HEK293 (cell line): ENCODE measurements at regions not wholly inside any gene's neighbourhood (a gene's known extent, or its start where the extent isn't known, plus 50 kb on each side); places are given as distances from the start of the nearest gene placed in this dataset.

ENCODE experiments used
- CTCF ChIA-PET: fragments of 350-600 bp; formaldehyde crosslinking; extraction: SDS; loops from one replicate; lab custom pipeline; 2021; ENCODE audit warnings: antibody characterized with exemption; lab: Yijun Ruan, JAX
- POLR2A ChIA-PET: fragments of 300-600 bp; formaldehyde crosslinking; extraction: SDS; loops from one replicate; lab custom pipeline; 2020; ENCODE audit warnings: antibody characterized with exemption, inconsistent platforms; lab: Yijun Ruan, JAX
- H3K27ac ChIP-seq: fragments of 200-500 bp; sonication (Bioruptor generic); 2 replicates; pipeline ENCODE4 v1.5.1; 2014; ENCODE audit warnings: low read depth, low read length, control low read depth, inconsistent platforms; ENCODE audit errors: extremely low read depth
- H3K36me3 ChIP-seq, 2 experiments: fragments of 200-500 bp in 1 of 2; sonication (Bioruptor generic) in 1 of 2; 1 replicate in 1 of 2; 2 replicates in 1 of 2; pipeline ENCODE4 v1.5.1; 2014 to 2017; ENCODE audit warnings: inconsistent platforms in 2 of 2, low read length in 2 of 2; ENCODE audit not compliant: control insufficient read depth in 2 of 2, insufficient read depth in 1 of 2
- H3K4me1 ChIP-seq: fragments of 200-500 bp; sonication (Bioruptor generic); 2 replicates; pipeline ENCODE4 v1.5.1; 2014; ENCODE audit warnings: mild to moderate bottlenecking, low read length, inconsistent platforms; ENCODE audit not compliant: control insufficient read depth, insufficient read depth
- H3K4me3 ChIP-seq: 2 replicates; pipeline ENCODE4 v1.5.1; 2011; ENCODE audit warnings: low read depth, mild to moderate bottlenecking, control low read depth, low read length, moderate library complexity
- H3K9me3 ChIP-seq: fragments of 200-500 bp; sonication (Bioruptor generic); 2 replicates; pipeline ENCODE4 v1.5.1; 2014; ENCODE audit warnings: low read depth, low read length, inconsistent platforms; ENCODE audit not compliant: control insufficient read depth, insufficient read depth
- HIC1 ChIP-seq: fragments of 450-650 bp; formaldehyde crosslinking; IDR thresholded peaks from 2 replicates; pipeline ENCODE4 v1.5.1; 2016; ENCODE audit warnings: missing biosample characterization, missing genetic modification characterization
- RBAK ChIP-seq: fragments of 450-650 bp; formaldehyde crosslinking; IDR thresholded peaks from 2 replicates; pipeline ENCODE4 v1.5.1; 2016; ENCODE audit warnings: missing biosample characterization, missing genetic modification characterization
- REPIN1 ChIP-seq: fragments of 450-650 bp; formaldehyde crosslinking; IDR thresholded peaks from 2 replicates; pipeline ENCODE4 v1.5.1; 2017; ENCODE audit warnings: missing biosample characterization, missing genetic modification characterization, low read depth
- SETDB1 ChIP-seq: IDR thresholded peaks from one replicate; pipeline ENCODE4 v1.6.1; 2017; ENCODE audit warnings: mild to moderate bottlenecking, low read length, moderate library complexity, mixed read lengths; ENCODE audit not compliant: insufficient read length
- SP2 ChIP-seq: fragments of 450-650 bp; formaldehyde crosslinking; IDR thresholded peaks from 2 replicates; pipeline ENCODE4 v1.5.1; 2016; ENCODE audit warnings: missing biosample characterization, missing genetic modification characterization
- ZEB2 ChIP-seq: fragments of 450-650 bp; formaldehyde crosslinking; IDR thresholded peaks from 2 replicates; pipeline ENCODE4 v1.5.1; 2016; ENCODE audit warnings: missing biosample characterization, missing genetic modification characterization
- ZNF112 ChIP-seq: fragments of 450-650 bp; formaldehyde crosslinking; IDR thresholded peaks from 2 replicates; pipeline ENCODE4 v1.5.0; 2017; ENCODE audit warnings: missing biosample characterization, missing genetic modification characterization
- ZNF2 ChIP-seq: fragments of 450-650 bp; formaldehyde crosslinking; IDR thresholded peaks from 2 replicates; pipeline ENCODE4 v1.5.1; 2016; ENCODE audit warnings: missing biosample characterization, missing genetic modification characterization
- ZNF280C ChIP-seq: fragments of 450-650 bp; formaldehyde crosslinking; IDR thresholded peaks from 2 replicates; pipeline ENCODE4 v1.5.1; 2016; ENCODE audit warnings: missing biosample characterization, missing genetic modification characterization
- ZNF350 ChIP-seq: fragments of 450-650 bp; formaldehyde crosslinking; IDR thresholded peaks from 2 replicates; pipeline ENCODE4 v1.5.0; 2017; ENCODE audit warnings: missing biosample characterization, mild to moderate bottlenecking, missing genetic modification characterization
- ZNF473 ChIP-seq: fragments of 450-650 bp; formaldehyde crosslinking; IDR thresholded peaks from 2 replicates; pipeline ENCODE4 v1.5.1; 2017; ENCODE audit warnings: missing biosample characterization, missing genetic modification characterization
- ZNF514 ChIP-seq: fragments of 450-650 bp; formaldehyde crosslinking; IDR thresholded peaks from 2 replicates; pipeline ENCODE4 v1.5.1; 2016; ENCODE audit warnings: missing biosample characterization, missing genetic modification characterization
- ZNF560 ChIP-seq: fragments of 450-650 bp; formaldehyde crosslinking; IDR thresholded peaks from 2 replicates; pipeline ENCODE4 v1.5.1; 2017; ENCODE audit warnings: missing biosample characterization, missing genetic modification characterization, borderline replicate concordance
- ZNF561 ChIP-seq: fragments of 450-650 bp; IDR thresholded peaks from 2 replicates; pipeline ENCODE4 v1.5.1; 2018; ENCODE audit warnings: missing biosample characterization, missing genetic modification characterization, borderline replicate concordance
- ZNF629 ChIP-seq: fragments of 450-650 bp; formaldehyde crosslinking; IDR thresholded peaks from 2 replicates; pipeline ENCODE4 v1.5.1; 2017; ENCODE audit warnings: missing biosample characterization, missing genetic modification characterization
- ZNF677 ChIP-seq: fragments of 450-650 bp; IDR thresholded peaks from 2 replicates; pipeline ENCODE4 v1.5.0; 2018; ENCODE audit warnings: missing biosample characterization, mild to moderate bottlenecking, missing genetic modification characterization, moderate library complexity
- ZNF704 ChIP-seq: fragments of 450-650 bp; formaldehyde crosslinking; IDR thresholded peaks from 2 replicates; pipeline ENCODE4 v1.5.1; 2016; ENCODE audit warnings: missing biosample characterization, missing genetic modification characterization
- ZSCAN16 ChIP-seq: fragments of 450-650 bp; formaldehyde crosslinking; IDR thresholded peaks from 2 replicates; pipeline ENCODE4 v1.5.1; 2016; ENCODE audit warnings: missing biosample characterization, missing genetic modification characterization
- ZSCAN30 ChIP-seq: fragments of 450-650 bp; IDR thresholded peaks from 2 replicates; pipeline ENCODE4 v1.5.1; 2018; ENCODE audit warnings: missing biosample characterization, mild to moderate bottlenecking, missing genetic modification characterization, moderate library complexity
- ZSCAN4 ChIP-seq: fragments of 450-650 bp; formaldehyde crosslinking; IDR thresholded peaks from 2 replicates; pipeline ENCODE4 v1.5.1; 2017; ENCODE audit warnings: missing biosample characterization, missing genetic modification characterization
- TF ChIP-seq, protein P1 (sequence below): fragments of 450-650 bp; formaldehyde crosslinking; IDR thresholded peaks from 2 replicates; pipeline ENCODE4 v1.5.1; 2016; ENCODE audit warnings: missing biosample characterization, missing genetic modification characterization
- TF ChIP-seq, protein P2 (sequence below): fragments of 450-650 bp; formaldehyde crosslinking; IDR thresholded peaks from 2 replicates; pipeline ENCODE4 v1.5.1; 2016; ENCODE audit warnings: missing biosample characterization, missing genetic modification characterization

- H3K9me3 ChIP-seq = no peaks in the 10 kb centered on the region
- H3K4me1 ChIP-seq = no peaks in the 10 kb centered on the region
- CTCF ChIA-PET = no interaction called here
- H3K36me3 ChIP-seq = no peaks in the 10 kb centered on the region
- H3K27ac ChIP-seq = no peak overlapping the region
- POLR2A ChIA-PET = no interaction called here
- TF ChIP-seq ZNF112 (no peak), ZNF2 (tag by site-specific recombination) (no peak), ZNF473 (tag by site-specific recombination) (no peak), ZSCAN4 (tag by site-specific recombination) (no peak), ZNF677 (tag by site-specific recombination) (no peak), ZSCAN16 (tag by site-specific recombination) (no peak), ZNF704 (tag by site-specific recombination) (no peak), SETDB1 (no peak), ZNF514 (tag by site-specific recombination) (no peak), ZNF560 (no peak), RBAK (no peak), ZEB2 (no peak), REPIN1 (tag by site-specific recombination) (no peak), SP2 (tag by site-specific recombination) (no peak), ZSCAN30 (no peak), ZNF350 (tag by site-specific recombination) (no peak)
- TF ChIP-seq, protein P1, sequence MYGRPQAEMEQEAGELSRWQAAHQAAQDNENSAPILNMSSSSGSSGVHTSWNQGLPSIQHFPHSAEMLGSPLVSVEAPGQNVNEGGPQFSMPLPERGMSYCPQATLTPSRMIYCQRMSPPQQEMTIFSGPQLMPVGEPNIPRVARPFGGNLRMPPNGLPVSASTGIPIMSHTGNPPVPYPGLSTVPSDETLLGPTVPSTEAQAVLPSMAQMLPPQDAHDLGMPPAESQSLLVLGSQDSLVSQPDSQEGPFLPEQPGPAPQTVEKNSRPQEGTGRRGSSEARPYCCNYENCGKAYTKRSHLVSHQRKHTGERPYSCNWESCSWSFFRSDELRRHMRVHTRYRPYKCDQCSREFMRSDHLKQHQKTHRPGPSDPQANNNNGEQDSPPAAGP = no peak
- H3K4me3 ChIP-seq = no peak overlapping the region
Observed at GRCh38 chr5:167665841-167666375, 625.5 kb upstream of the WWC1 start.

DNA sequence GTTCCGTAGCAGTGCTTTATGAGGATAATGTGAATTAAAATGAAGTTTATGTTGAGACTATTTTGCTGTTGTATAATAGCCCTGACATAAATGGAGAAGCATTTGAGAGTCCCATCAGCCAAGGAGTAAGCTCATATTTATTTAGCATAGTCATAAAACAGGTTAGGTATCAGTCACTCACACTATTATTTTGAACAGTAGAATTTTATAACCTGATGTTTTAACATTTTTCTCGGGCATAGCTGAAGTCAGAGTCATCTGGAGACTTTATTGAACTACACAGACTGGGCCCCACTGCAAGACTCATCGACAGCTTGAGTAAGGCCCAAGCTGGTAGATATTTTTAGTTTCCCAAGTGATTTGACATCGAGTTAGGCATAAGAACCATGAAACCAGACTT lies 620.3 kb upstream of the WWC1 start:
- ChIA-PET POLR2A (no interaction called here), CTCF (no interaction called here)
- H3K4me3 ChIP-seq = no peak overlapping the region
- no peaks in the 10 kb centered on the region for H3K9me3 ChIP-seq
- H3K27ac ChIP-seq = no peak overlapping the region
- no peaks in the 10 kb centered on the region for H3K36me3 ChIP-seq
- H3K4me1 ChIP-seq = no peaks in the 10 kb centered on the region
- TF ChIP-seq ZNF280C (no peak), HIC1 (tag by site-specific recombination) (no peak), ZNF561 (tag by site-specific recombination) (no peak), ZNF629 (tag by site-specific recombination) (no peak)
- TF ChIP-seq, protein P2, sequence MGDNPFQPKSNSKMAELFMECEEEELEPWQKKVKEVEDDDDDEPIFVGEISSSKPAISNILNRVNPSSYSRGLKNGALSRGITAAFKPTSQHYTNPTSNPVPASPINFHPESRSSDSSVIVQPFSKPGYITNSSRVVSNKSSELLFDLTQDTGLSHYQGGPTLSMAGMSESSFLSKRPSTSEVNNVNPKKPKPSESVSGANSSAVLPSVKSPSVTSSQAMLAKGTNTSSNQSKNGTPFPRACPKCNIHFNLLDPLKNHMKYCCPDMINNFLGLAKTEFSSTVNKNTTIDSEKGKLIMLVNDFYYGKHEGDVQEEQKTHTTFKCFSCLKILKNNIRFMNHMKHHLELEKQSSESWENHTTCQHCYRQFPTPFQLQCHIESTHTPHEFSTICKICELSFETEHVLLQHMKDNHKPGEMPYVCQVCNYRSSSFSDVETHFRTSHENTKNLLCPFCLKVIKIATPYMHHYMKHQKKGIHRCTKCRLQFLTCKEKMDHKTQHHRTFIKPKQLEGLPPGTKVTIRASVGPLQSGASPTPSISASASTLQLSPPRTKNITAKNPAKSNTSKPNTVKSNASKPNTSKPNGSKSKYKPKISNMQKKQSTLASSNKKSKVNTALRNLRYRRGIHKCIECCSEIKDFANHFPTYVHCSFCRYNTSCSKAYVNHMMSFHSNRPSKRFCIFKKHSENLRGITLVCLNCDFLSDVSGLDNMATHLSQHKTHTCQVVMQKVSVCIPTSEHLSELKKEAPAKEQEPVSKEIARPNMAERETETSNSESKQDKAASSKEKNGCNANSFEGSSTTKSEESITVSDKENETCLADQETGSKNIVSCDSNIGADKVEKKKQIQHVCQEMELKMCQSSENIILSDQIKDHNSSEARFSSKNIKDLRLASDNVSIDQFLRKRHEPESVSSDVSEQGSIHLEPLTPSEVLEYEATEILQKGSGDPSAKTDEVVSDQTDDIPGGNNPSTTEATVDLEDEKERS (tag by site-specific recombination) = no peak
